Mucosa of rectum (tissue), 2 donors: ENCODE measurements at regions not wholly inside any gene's neighbourhood (a gene's known extent, or its start where the extent isn't known, plus 50 kb on each side); places are given as distances from the start of the nearest gene placed in this dataset.

Experiments
- H3K27ac ChIP-seq, 2 donors: one replicate each; pipeline ENCODE4 v1.7.0; 2013; ENCODE audit warnings: inconsistent platforms in 2 of 2, low read depth in 2 of 2, low read length in 2 of 2
- H3K27me3 ChIP-seq, 2 donors: one replicate each; pipeline ENCODE4 v1.7.0; 2013; ENCODE audit warnings: low read length in 2 of 2; ENCODE audit not compliant: control insufficient read depth in 2 of 2, insufficient read depth in 2 of 2
- H3K36me3 ChIP-seq, 2 donors: one replicate each; pipeline ENCODE4 v1.7.0; 2013; ENCODE audit warnings: low read length in 2 of 2; ENCODE audit not compliant: control insufficient read depth in 2 of 2, insufficient read depth in 2 of 2
- H3K4me1 ChIP-seq, 2 donors: one replicate each; pipeline ENCODE4 v1.7.0; 2013; ENCODE audit warnings: low read length in 2 of 2, mild to moderate bottlenecking in 1 of 2; ENCODE audit not compliant: control insufficient read depth in 2 of 2, insufficient read depth in 2 of 2
- H3K4me3 ChIP-seq, 2 donors: one replicate each; pipeline ENCODE4 v1.7.0; 2013; ENCODE audit warnings: low read length in 2 of 2
- H3K9ac ChIP-seq, 2 donors: one replicate each; pipeline ENCODE4 v1.7.0; 2013; ENCODE audit warnings: low read length in 2 of 2, low read depth in 1 of 2, mild to moderate bottlenecking in 1 of 2
- H3K9me3 ChIP-seq, 2 donors: one replicate each; pipeline ENCODE4 v1.7.0; 2013; ENCODE audit warnings: low read length in 2 of 2; ENCODE audit not compliant: control insufficient read depth in 2 of 2
- donor health status: healthy.
- donor health status: Normal muscosa, but diverticular disease.

GRCh38 chr1:113217447-113218208 lies 144.6 kb downstream of the LRIG2 start:
- Histone ChIP-seq H3K9ac (peak overlapping the region; percentile 26 to 61), H3K9me3 (no peaks in the 10 kb centered on the region), H3K4me3 (peak overlapping the region; percentile 5 to 37), H3K27me3 (no peaks in the 10 kb centered on the region), H3K4me1 (peaks cover 18 to 28% of the 10 kb centered on the region in 2 donors), H3K27ac (peak overlapping the region; percentile 86 to 92), H3K36me3 (no peaks in the 10 kb centered on the region)

DNA sequence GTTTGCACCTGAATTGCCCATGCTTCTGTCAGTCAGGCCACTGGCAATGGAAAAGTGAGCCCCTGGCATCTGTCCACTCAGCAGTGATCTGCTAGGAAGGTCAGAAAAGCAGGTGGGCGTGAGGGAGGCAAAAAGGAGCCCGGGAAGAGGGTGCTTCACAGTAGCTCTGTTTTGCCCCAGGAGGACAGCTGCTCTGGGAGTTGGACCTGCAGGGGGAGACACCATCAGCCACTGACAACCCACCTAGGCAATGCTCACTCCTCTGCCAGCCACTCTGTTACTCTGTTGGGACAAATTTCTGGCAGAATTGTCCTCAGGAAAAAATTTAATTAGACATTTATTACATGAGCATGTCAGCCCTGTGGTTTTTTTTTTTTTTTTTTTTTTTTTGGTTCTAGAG lies 146.4 kb downstream of the LRIG2 start:
- Histone ChIP-seq H3K4me1 (peaks cover 18 to 28% of the 10 kb centered on the region in 2 donors), H3K4me3 (no peak overlapping the region), H3K27ac (no peak overlapping the region), H3K9me3 (no peaks in the 10 kb centered on the region), H3K9ac (no peak overlapping the region), H3K27me3 (no peaks in the 10 kb centered on the region), H3K36me3 (no peaks in the 10 kb centered on the region)

GRCh38 chr1:113219828-113220227 lies 146.8 kb downstream of the LRIG2 start:
- Histone ChIP-seq H3K9ac (no peak overlapping the region), H3K4me3 (no peak overlapping the region), H3K4me1 (peaks cover 18 to 28% of the 10 kb centered on the region in 2 donors), H3K27me3 (no peaks in the 10 kb centered on the region), H3K9me3 (no peaks in the 10 kb centered on the region), H3K27ac (no peak overlapping the region), H3K36me3 (no peaks in the 10 kb centered on the region)

DNA sequence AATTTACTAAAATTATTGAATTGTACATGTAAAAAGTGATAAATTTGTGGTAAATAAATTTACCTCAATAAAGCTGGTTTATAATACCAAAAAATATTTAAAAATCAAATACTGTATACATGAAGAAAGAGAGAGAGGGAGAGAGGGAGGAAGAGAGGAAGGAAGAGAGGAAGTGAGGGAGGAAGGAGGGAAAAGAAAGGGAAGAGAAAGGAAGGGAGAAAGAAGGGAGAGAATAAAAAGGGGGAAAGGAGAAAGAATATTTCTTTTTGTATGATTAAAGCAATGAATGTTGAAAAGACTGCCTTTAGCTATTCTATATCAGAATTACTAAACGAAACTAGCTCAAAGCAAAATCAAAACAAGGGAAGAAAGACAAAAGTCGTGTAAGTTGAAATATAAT lies 150.0 kb downstream of the LRIG2 start:
- Histone ChIP-seq H3K9me3 (no peaks in the 10 kb centered on the region), H3K4me3 (no peak overlapping the region)

GRCh38 chr1:113223546-113223945 lies 150.5 kb downstream of the LRIG2 start:
- H3K9me3 ChIP-seq: no peaks in the 10 kb centered on the region
- H3K4me1 ChIP-seq: peaks cover 4 to 19% of the 10 kb centered on the region in 2 donors
- no peaks in the 10 kb centered on the region for H3K27me3 ChIP-seq
- H3K36me3 ChIP-seq: no peaks in the 10 kb centered on the region
- no peak overlapping the region for H3K27ac ChIP-seq
- no peak overlapping the region for H3K9ac ChIP-seq
- no peak overlapping the region for H3K4me3 ChIP-seq

More for the DNA sequence above, 150.0 kb downstream of the LRIG2 start:
- Histone ChIP-seq H3K27me3 (no peaks in the 10 kb centered on the region), H3K4me1 (peaks cover 8 to 24% of the 10 kb centered on the region in 2 donors), H3K36me3 (no peaks in the 10 kb centered on the region), H3K9ac (no peak overlapping the region), H3K27ac (no peak overlapping the region)

GRCh38 chr1:113226148-113226547 lies 153.2 kb downstream of the LRIG2 start:
- Histone ChIP-seq H3K9ac (peak overlapping the region in 1 of 2 donors; percentile 43), H3K4me1 (peaks cover 0 to 11% of the 10 kb centered on the region in 2 donors), H3K27ac (peak overlapping the region; percentile 9 to 87), H3K27me3 (no peaks in the 10 kb centered on the region), H3K4me3 (no peak overlapping the region), H3K36me3 (no peaks in the 10 kb centered on the region), H3K9me3 (no peaks in the 10 kb centered on the region)

- Histone ChIP-seq H3K4me3 (no peak overlapping the region), H3K9me3 (no peaks in the 10 kb centered on the region), H3K36me3 (no peaks in the 10 kb centered on the region), H3K9ac (no peak overlapping the region), H3K27ac (no peak overlapping the region), H3K27me3 (no peaks in the 10 kb centered on the region), H3K4me1 (peaks cover 0 to 5% of the 10 kb centered on the region in 2 donors)
Observed at GRCh38 chr1:113231866-113232265, 158.4 kb upstream of the MAGI3 start.

DNA sequence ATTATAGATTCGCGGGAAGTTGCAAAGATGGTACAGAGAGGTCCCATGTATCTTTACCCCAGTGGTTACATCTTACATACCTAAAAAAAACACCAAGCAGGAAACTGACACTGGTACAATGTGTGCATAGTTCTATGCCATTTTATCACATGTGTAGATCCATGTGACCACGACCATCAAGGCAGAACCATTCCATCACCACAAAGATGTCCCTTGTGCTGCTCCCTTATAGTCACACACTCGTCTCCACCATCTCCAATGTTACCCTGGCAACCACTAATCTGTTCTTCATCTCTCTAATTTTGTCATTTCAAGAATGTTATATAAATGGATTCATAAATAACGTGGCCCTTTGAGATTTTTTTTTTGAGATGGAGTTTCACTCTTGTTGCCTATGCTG lies 156.9 kb upstream of the MAGI3 start:
- H3K9me3 ChIP-seq: no peaks in the 10 kb centered on the region
- no peak overlapping the region for H3K9ac ChIP-seq
- H3K36me3 ChIP-seq: no peaks in the 10 kb centered on the region
- H3K27ac ChIP-seq: no peak overlapping the region
- H3K4me3 ChIP-seq: no peak overlapping the region
- H3K4me1 ChIP-seq: peaks cover 0 to 5% of the 10 kb centered on the region in 2 donors
- no peaks in the 10 kb centered on the region for H3K27me3 ChIP-seq

DNA sequence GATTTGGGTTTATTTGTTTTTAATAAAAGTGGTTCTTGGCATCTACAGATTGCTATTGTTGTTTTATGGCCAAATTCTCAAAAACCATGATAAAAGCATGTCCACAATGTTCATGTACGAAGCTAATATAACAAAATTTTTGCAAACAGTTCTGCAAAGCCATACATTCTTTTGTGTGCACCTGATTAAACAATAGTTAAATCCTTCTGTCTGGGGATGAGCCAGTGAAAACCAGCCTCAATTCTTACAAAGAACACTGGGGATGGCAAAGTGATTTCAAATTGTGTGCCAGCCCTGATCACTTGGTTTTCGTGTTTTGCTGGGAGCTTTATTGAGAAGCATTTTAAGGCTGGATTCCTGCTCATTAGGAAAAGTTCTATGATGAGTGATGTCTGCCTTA lies 149.1 kb upstream of the MAGI3 start:
- H3K36me3 ChIP-seq: no peaks in the 10 kb centered on the region

DNA sequence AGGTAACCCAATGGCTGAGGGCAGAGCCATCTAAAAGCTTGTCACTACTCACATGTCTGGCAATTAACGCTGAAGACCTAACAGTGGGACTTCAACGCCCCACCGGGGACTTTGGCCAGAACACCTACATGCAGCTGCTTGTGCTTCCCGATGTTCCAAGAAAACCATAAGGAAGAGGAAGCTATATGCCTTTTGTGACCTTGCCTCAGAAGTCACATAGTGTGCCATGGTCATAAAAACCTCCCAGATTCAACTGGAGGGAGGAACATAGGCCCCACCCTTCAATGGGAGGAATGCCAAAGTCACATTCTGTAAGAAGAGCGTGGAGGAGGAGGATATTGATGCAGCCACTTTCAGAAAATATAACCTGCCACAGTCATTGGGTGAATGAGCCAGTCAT lies 147.8 kb upstream of the MAGI3 start:
- H3K9ac ChIP-seq: peak overlapping the region; percentile 24 to 47
- H3K27me3 ChIP-seq: no peaks in the 10 kb centered on the region
- H3K9me3 ChIP-seq: no peaks in the 10 kb centered on the region
- no peaks in the 10 kb centered on the region for H3K36me3 ChIP-seq
- H3K4me1 ChIP-seq: peaks cover 16 to 35% of the 10 kb centered on the region in 2 donors
- H3K4me3 ChIP-seq: no peak overlapping the region
- H3K27ac ChIP-seq: peak overlapping the region; percentile 86 to 87

More for the DNA sequence above, 149.1 kb upstream of the MAGI3 start:
- H3K9ac ChIP-seq: no peak overlapping the region
- H3K27me3 ChIP-seq: no peaks in the 10 kb centered on the region
- H3K4me1 ChIP-seq: peaks cover 9 to 34% of the 10 kb centered on the region in 2 donors
- H3K9me3 ChIP-seq: no peaks in the 10 kb centered on the region
- H3K27ac ChIP-seq: peak overlapping the region in 1 of 2 donors; percentile 67
- H3K4me3 ChIP-seq: no peak overlapping the region
